Osteoblast (primary cell): ENCODE measurements at regions not wholly inside any gene's neighbourhood (a gene's known extent, or its start where the extent isn't known, plus 50 kb on each side); places are given as distances from the start of the nearest gene placed in this dataset.

Source experiments
- DNase-seq: peaks from one replicate; pipeline ENCODE4 v3.0.0; 2011; ENCODE audit warnings: low spot score, mixed read lengths; ENCODE audit not compliant: insufficient read length; ENCODE audit errors: missing footprints
- H2AFZ ChIP-seq: 2 replicates; pipeline ENCODE4 v1.6.0; 2011; ENCODE audit warnings: mild to moderate bottlenecking, low read length
- H3K27ac ChIP-seq: 2 replicates; pipeline ENCODE4 v1.5.1; 2011; ENCODE audit warnings: mild to moderate bottlenecking, low read depth, low read length, moderate library complexity
- H3K27me3 ChIP-seq: 2 replicates; pipeline ENCODE4 v1.6.0; 2012; ENCODE audit warnings: mild to moderate bottlenecking, control low read depth, inconsistent platforms, low read length, moderate library complexity; ENCODE audit not compliant: insufficient read depth
- H3K36me3 ChIP-seq: 2 replicates; pipeline ENCODE4 v1.5.1; 2011; ENCODE audit warnings: mild to moderate bottlenecking, low read length, control low read depth, moderate library complexity; ENCODE audit not compliant: insufficient read depth
- H3K4me1 ChIP-seq: 2 replicates; pipeline ENCODE4 v1.5.1; 2011; ENCODE audit warnings: mild to moderate bottlenecking, low read length, control low read depth, moderate library complexity; ENCODE audit not compliant: insufficient read depth
- H3K4me2 ChIP-seq: 2 replicates; pipeline ENCODE4 v1.6.0; 2011; ENCODE audit warnings: mild to moderate bottlenecking, low read length; ENCODE audit not compliant: insufficient read depth
- H3K4me3 ChIP-seq: fragments of 200-600 bp; sonication (generic); 3 replicates; pipeline ENCODE4 v1.5.1; 2012; ENCODE audit warnings: mild to moderate bottlenecking, low read length, inconsistent platforms; ENCODE audit not compliant: insufficient read depth
- H3K79me2 ChIP-seq: 2 replicates; pipeline ENCODE4 v1.6.0; 2012; ENCODE audit warnings: mild to moderate bottlenecking, low read length, control low read depth, inconsistent platforms; ENCODE audit not compliant: insufficient read depth
- H3K9me3 ChIP-seq: 2 replicates; pipeline ENCODE4 v1.5.1; 2011; ENCODE audit warnings: low read depth, low read length, control low read depth
- H4K20me1 ChIP-seq: 2 replicates; pipeline ENCODE4 v1.6.0; 2012; ENCODE audit warnings: mild to moderate bottlenecking, low read length, control low read depth; ENCODE audit not compliant: insufficient read depth
- CTCF ChIP-seq: IDR thresholded peaks from 2 replicates; pipeline ENCODE4 v1.5.1; 2011; ENCODE audit warnings: mild to moderate bottlenecking, low read depth, low read length, moderate library complexity; ENCODE audit errors: extremely low read depth

GRCh38 chr18:24545651-24546050, 85.2 kb downstream of the HRH4 start:
- H2AFZ ChIP-seq, result no peak overlapping the region
- no peak for DNase-seq
- peaks cover 5% of the 10 kb centered on the region for H3K27me3 ChIP-seq

GRCh38 chr18:24546307-24546706, 85.9 kb downstream of the HRH4 start:
- DNase-seq, result no peak
- Histone ChIP-seq H4K20me1 (no peaks in the 10 kb centered on the region), H3K4me1 (no peaks in the 10 kb centered on the region), H3K9me3 (no peaks in the 10 kb centered on the region), H3K79me2 (no peaks in the 10 kb centered on the region), H3K4me3 (no peak overlapping the region), H3K27ac (no peak overlapping the region), H2AFZ (no peak overlapping the region), H3K36me3 (no peaks in the 10 kb centered on the region), H3K27me3 (peaks cover 5% of the 10 kb centered on the region), H3K4me2 (no peak overlapping the region)
- no peak for TF ChIP-seq CTCF

More at GRCh38 chr18:24545651-24546050, 85.2 kb downstream of the HRH4 start:
- TF ChIP-seq CTCF, result no peak
- Histone ChIP-seq H3K4me2 (no peak overlapping the region), H3K9me3 (no peaks in the 10 kb centered on the region), H3K27ac (no peak overlapping the region), H3K4me3 (no peak overlapping the region), H4K20me1 (no peaks in the 10 kb centered on the region), H3K79me2 (no peaks in the 10 kb centered on the region), H3K36me3 (no peaks in the 10 kb centered on the region), H3K4me1 (no peaks in the 10 kb centered on the region)

GRCh38 chr18:24548583-24548982, 88.1 kb downstream of the HRH4 start:
- no peak for TF ChIP-seq CTCF
- Histone ChIP-seq H3K4me2 (no peak overlapping the region), H3K36me3 (no peaks in the 10 kb centered on the region), H3K27ac (no peak overlapping the region), H3K79me2 (no peaks in the 10 kb centered on the region), H3K9me3 (no peaks in the 10 kb centered on the region), H3K27me3 (peaks cover 5% of the 10 kb centered on the region), H2AFZ (no peak overlapping the region), H4K20me1 (no peaks in the 10 kb centered on the region), H3K4me3 (no peak overlapping the region), H3K4me1 (no peaks in the 10 kb centered on the region)
- DNase-seq, result no peak

- Histone ChIP-seq H2AFZ (no peak overlapping the region), H3K36me3 (no peaks in the 10 kb centered on the region), H3K4me1 (no peaks in the 10 kb centered on the region), H3K79me2 (no peaks in the 10 kb centered on the region), H3K27me3 (no peaks in the 10 kb centered on the region), H3K4me3 (no peak overlapping the region), H4K20me1 (no peaks in the 10 kb centered on the region), H3K27ac (no peak overlapping the region), H3K9me3 (no peaks in the 10 kb centered on the region), H3K4me2 (no peak overlapping the region)
- no peak for TF ChIP-seq CTCF
- DNase-seq, result no peak
These were observed 91.8 kb downstream of the HRH4 start for GRCh38 chr18:24552218-24552617.
